GM13976 (cell line): ENCODE measurements at regions not wholly inside any gene's neighbourhood (a gene's known extent, or its start where the extent isn't known, plus 50 kb on each side); places are given as distances from the start of the nearest gene placed in this dataset.

Source experiments
- DNase-seq: peaks from one replicate; pipeline ENCODE4 v3.0.0; 2012; ENCODE audit warnings: low spot score
- in situ Hi-C: fragments of 300-500 bp; cut with MboI; formaldehyde crosslinking; loops from one replicate; pipeline ENCODE4 v1.12.0; 2022; ENCODE audit warnings: low sequenced_read_pairs, mixed read lengths, inconsistent platforms; ENCODE audit not compliant: unreplicated experiment
- TF ChIP-seq, protein P1 (sequence below): IDR thresholded peaks from 2 replicates; pipeline ENCODE4 v1.5.1; 2012; ENCODE audit warnings: borderline replicate concordance, mild to moderate bottlenecking; ENCODE audit not compliant: insufficient read depth; ENCODE audit errors: extremely low read depth, missing control alignments, control extremely low read depth

GRCh38 chr16:51310159-51310558, 159.1 kb upstream of the SALL1 start:
- in situ Hi-C loops: no loop called here
- TF ChIP-seq, protein P1, sequence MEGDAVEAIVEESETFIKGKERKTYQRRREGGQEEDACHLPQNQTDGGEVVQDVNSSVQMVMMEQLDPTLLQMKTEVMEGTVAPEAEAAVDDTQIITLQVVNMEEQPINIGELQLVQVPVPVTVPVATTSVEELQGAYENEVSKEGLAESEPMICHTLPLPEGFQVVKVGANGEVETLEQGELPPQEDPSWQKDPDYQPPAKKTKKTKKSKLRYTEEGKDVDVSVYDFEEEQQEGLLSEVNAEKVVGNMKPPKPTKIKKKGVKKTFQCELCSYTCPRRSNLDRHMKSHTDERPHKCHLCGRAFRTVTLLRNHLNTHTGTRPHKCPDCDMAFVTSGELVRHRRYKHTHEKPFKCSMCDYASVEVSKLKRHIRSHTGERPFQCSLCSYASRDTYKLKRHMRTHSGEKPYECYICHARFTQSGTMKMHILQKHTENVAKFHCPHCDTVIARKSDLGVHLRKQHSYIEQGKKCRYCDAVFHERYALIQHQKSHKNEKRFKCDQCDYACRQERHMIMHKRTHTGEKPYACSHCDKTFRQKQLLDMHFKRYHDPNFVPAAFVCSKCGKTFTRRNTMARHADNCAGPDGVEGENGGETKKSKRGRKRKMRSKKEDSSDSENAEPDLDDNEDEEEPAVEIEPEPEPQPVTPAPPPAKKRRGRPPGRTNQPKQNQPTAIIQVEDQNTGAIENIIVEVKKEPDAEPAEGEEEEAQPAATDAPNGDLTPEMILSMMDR: no peak

DNA sequence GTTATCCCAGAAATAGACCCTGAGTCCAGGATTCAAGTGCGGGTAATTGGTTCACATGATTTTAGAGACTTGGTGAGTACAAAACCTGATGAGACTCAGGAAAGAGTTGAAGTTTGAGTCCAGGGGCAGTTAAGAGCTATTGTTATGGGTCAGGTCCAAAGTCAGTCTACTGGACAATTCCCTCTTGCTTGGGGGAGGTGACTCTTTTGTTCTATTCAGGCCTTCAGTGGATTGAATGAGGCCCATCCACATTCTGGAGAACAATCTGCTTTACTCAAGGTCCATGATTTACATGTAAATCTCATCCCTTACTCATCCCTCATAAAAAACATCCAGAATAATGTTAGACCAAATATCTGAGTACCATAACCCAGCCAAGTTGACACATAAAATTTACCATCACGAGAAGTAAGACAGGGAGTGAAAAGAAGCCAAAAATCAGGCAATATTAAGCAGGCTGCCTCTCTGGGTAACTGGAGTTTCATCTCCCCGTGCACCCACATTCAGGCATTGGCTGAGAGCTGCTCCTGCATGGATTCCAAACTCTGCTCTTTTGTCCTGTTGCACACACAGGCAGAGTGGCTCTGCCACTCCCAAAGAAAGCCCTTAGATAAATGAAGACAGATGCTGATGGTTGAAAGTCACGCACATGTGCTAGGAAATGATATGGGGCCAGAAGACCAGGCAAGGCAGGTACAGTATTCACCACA, 156.0 kb upstream of the SALL1 start:
- in situ Hi-C loops: no loop called here
- TF ChIP-seq, protein P1: no peak
- DNase-seq: no peak

More at GRCh38 chr16:51310159-51310558, 159.1 kb upstream of the SALL1 start:
- DNase-seq: no peak

GRCh38 chr16:51306116-51306515, 155.0 kb upstream of the SALL1 start:
- no peak for DNase-seq
- TF ChIP-seq, protein P1: no peak
- in situ Hi-C loops: no loop called here

DNA sequence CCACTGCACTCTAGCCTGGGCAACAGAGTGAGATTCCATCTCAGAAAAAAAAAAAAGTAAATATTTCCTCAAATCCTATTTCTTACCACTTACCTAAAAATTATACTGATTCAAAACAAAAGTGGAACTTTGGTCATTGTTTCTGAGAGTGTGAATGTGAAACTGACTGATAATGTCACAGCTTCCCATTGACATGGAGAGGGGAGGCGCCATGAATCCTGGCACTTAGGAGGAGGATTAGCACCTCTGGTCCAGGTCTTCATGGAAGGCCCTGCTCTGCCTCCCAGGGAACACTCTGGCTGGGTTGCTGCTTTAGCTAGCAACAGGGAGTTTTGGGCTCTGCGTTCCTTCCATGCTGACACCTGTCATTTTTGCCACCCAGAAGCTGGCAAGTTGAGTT, 154.3 kb upstream of the SALL1 start:
- TF ChIP-seq, protein P1: no peak
- in situ Hi-C loops: no loop called here

DNA sequence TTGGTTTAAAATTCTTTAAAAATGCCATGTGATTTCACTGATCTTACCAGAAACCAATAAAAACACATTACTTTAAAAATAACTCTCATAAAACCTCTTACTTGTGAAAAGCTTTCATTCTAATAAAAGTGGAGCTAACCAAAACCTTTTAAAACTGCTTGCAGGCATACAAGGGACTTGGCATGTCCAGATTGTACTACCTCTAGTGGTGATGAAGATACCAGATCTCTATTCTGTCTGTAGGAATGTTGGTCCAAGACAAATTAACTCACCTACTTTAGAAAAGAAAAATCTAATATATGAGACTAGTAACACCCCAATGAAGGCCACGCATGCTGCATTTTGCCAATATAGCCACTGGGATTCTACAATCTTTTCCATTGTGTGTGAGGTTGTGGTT, 151.0 kb upstream of the SALL1 start:
- in situ Hi-C loops: no loop called here
- TF ChIP-seq, protein P1: no peak
- DNase-seq: no peak

More for the DNA sequence above, 154.3 kb upstream of the SALL1 start:
- DNase-seq: no peak

DNA sequence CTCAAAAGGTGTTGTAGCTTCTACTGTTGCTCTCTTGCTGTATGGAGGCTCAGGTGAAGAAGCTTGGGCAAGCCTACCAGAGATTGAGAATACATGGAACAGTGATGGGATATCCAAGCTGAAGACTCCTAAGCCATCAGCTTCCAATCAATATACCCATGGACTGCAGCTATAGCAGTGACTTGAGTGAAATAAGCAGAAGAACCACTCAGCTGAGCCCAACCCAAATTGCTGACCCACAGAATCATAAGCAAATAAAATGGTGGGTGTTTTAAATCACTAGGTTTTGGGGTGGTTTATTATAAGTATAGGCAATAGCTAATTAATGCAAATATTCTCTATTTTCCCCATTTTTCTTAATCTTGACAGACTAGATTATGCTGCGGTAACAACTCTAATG, 147.7 kb upstream of the SALL1 start:
- no peak for DNase-seq
- in situ Hi-C loops: no loop called here
- TF ChIP-seq, protein P1: no peak
